IPS-NIHi7 (cell line): ENCODE measurements at regions not wholly inside any gene's neighbourhood (a gene's known extent, or its start where the extent isn't known, plus 50 kb on each side); places are given as distances from the start of the nearest gene placed in this dataset.
A peak's percentile ranks its signal among the peaks of the same experiment; 100 is the strongest.

Experiments used
- DNase-seq: peaks from one replicate; pipeline ENCODE4 v3.0.0; 2012; ENCODE audit warnings: mixed read lengths; ENCODE audit errors: extremely low spot score

GRCh38 chr3:43207628-43208085 is 78.7 kb upstream of the SNRK start:
- DNase-seq, result no peak

- DNase-seq, result peak; percentile 31
These were observed 79.7 kb upstream of the SNRK start for GRCh38 chr3:43206632-43207031.

GRCh38 chr3:43206105-43206504 is 80.2 kb upstream of the SNRK start:
- DNase-seq, result no peak

- DNase-seq, result no peak
These were observed 83.3 kb upstream of the SNRK start for GRCh38 chr3:43203022-43203421.

GRCh38 chr3:43201581-43201980 is 84.8 kb upstream of the SNRK start:
- no peak for DNase-seq

- DNase-seq, result no peak
These were observed 86.6 kb upstream of the SNRK start for GRCh38 chr3:43199645-43200306.

GRCh38 chr3:43198791-43199644 is 87.3 kb upstream of the SNRK start:
- no peak for DNase-seq

GRCh38 chr3:43198301-43198700 is 88.0 kb upstream of the SNRK start:
- DNase-seq, result no peak

- no peak for DNase-seq
These were observed 89.2 kb upstream of the SNRK start for GRCh38 chr3:43197181-43197580.

GRCh38 chr3:43196721-43197120 is 89.6 kb upstream of the SNRK start:
- DNase-seq, result no peak

GRCh38 chr3:43195115-43195498 is 89.2 kb upstream of the POMGNT2 start:
- no peak for DNase-seq

- no peak for DNase-seq
These were observed 88.7 kb upstream of the POMGNT2 start for GRCh38 chr3:43194490-43195114.

GRCh38 chr3:43194069-43194468 is 88.2 kb upstream of the POMGNT2 start:
- DNase-seq, result no peak

- DNase-seq, result no peak
These were observed 86.1 kb upstream of the POMGNT2 start for GRCh38 chr3:43192028-43192427.

GRCh38 chr3:43191116-43191515 is 85.2 kb upstream of the POMGNT2 start:
- no peak for DNase-seq

GRCh38 chr3:43190670-43191069 is 84.8 kb upstream of the POMGNT2 start:
- no peak for DNase-seq

- no peak for DNase-seq
These were observed 82.1 kb upstream of the POMGNT2 start for GRCh38 chr3:43187836-43188479.

- DNase-seq, result no peak
These were observed 80.1 kb upstream of the POMGNT2 start for GRCh38 chr3:43185983-43186314.

GRCh38 chr3:43185274-43185982 is 79.5 kb upstream of the POMGNT2 start:
- DNase-seq, result no peak

- DNase-seq, result no peak
These were observed 77.6 kb upstream of the POMGNT2 start for GRCh38 chr3:43183456-43183855.

- DNase-seq, result no peak
These were observed 75.4 kb upstream of the POMGNT2 start for GRCh38 chr3:43181202-43181821.
